ENCODE measurements at regions not wholly inside any gene's neighbourhood (a gene's known extent, or its start where the extent isn't known, plus 50 kb on each side); places are given as distances from the start of the nearest gene placed in this dataset.

GRCh38 chr11:115005663-115006062 is 327.3 kb downstream of the NXPE2 start:
- Histone ChIP-seq H3K9me3 (0 out of 2 replicates have a peak, but pooled peaks cover 3% of the 10 kb centered on the region), H3K4me1 (no peaks in the 10 kb centered on the region), H3K4me3 (ENCODE audit: low read depth, low read length) (no peak overlapping the region), H3K27me3 (replicated peaks; ENCODE audit: control insufficient read depth, insufficient read depth, low read length) (no peaks in the 10 kb centered on the region), H3K36me3 (ENCODE audit: control insufficient read depth, insufficient read depth, low read length) (no peaks in the 10 kb centered on the region)
- no peaks in the 10 kb centered on the region for H3K36me3 Mint-ChIP-seq (ENCODE audit: insufficient read depth, unreplicated experiment)
- no peak overlapping the region for H3K27ac Mint-ChIP-seq (ENCODE audit: unreplicated experiment)
- TF ChIP-seq CTCF (IDR thresholded peaks at IDR 0.05; ENCODE audit: insufficient read depth in 1 of 2, low read depth in 1 of 2, low read length in 1 of 2, severe bottlenecking in 1 of 2, unreplicated experiment in 1 of 2) = no peak
- CTCF ChIA-PET = no interaction called here
- no peak for DNase-seq
- intact Hi-C loops (cut with micrococcal nuclease; ENCODE audit: unreplicated experiment) = no loop called here
- no peaks in the 10 kb centered on the region for H3K9me3 Mint-ChIP-seq (ENCODE audit: unreplicated experiment)
- BruUV-seq (replicated peaks) = no TSS peak
- H3K4me3 Mint-ChIP-seq (ENCODE audit: unreplicated experiment) = no peak overlapping the region
- H3K4me1 Mint-ChIP-seq (ENCODE audit: low read depth, unreplicated experiment) = no peaks in the 10 kb centered on the region
- POLR2A ChIA-PET = no interaction called here
- peaks cover 29% of the 10 kb centered on the region for H3K27me3 Mint-ChIP-seq (ENCODE audit: insufficient read depth, unreplicated experiment)

GRCh38 chr11:115007851-115008250 is 329.5 kb downstream of the NXPE2 start:
- Mint-ChIP-seq H3K4me3 (ENCODE audit: unreplicated experiment) (no peak overlapping the region), H3K27ac (ENCODE audit: unreplicated experiment) (no peak overlapping the region), H3K27me3 (ENCODE audit: insufficient read depth, unreplicated experiment) (peaks cover 29% of the 10 kb centered on the region), H3K4me1 (ENCODE audit: low read depth, unreplicated experiment) (no peaks in the 10 kb centered on the region), H3K9me3 (ENCODE audit: unreplicated experiment) (no peaks in the 10 kb centered on the region), H3K36me3 (ENCODE audit: insufficient read depth, unreplicated experiment) (no peaks in the 10 kb centered on the region)
- CTCF ChIA-PET = no interaction called here
- no peaks in the 10 kb centered on the region for H3K4me1 ChIP-seq
- intact Hi-C loops (cut with micrococcal nuclease; ENCODE audit: unreplicated experiment) = no loop called here
- no peaks in the 10 kb centered on the region for H3K36me3 ChIP-seq (ENCODE audit: control insufficient read depth, insufficient read depth, low read length)
- no peak overlapping the region for H3K4me3 ChIP-seq (ENCODE audit: low read depth, low read length)
- no peak for TF ChIP-seq CTCF (IDR thresholded peaks at IDR 0.05; ENCODE audit: insufficient read depth in 1 of 2, low read depth in 1 of 2, low read length in 1 of 2, severe bottlenecking in 1 of 2, unreplicated experiment in 1 of 2)
- DNase-seq = no peak
- POLR2A ChIA-PET = no interaction called here
- H3K27me3 ChIP-seq (replicated peaks; ENCODE audit: control insufficient read depth, insufficient read depth, low read length) = no peaks in the 10 kb centered on the region
- BruUV-seq (replicated peaks) = no TSS peak
- 0 out of 2 replicates have a peak, but pooled peaks cover 3% of the 10 kb centered on the region for H3K9me3 ChIP-seq

- BruUV-seq (replicated peaks) = no TSS peak
- Mint-ChIP-seq H3K4me1 (ENCODE audit: low read depth, unreplicated experiment) (no peaks in the 10 kb centered on the region), H3K27ac (ENCODE audit: unreplicated experiment) (no peak overlapping the region), H3K9me3 (ENCODE audit: unreplicated experiment) (peaks cover 8% of the 10 kb centered on the region), H3K4me3 (ENCODE audit: unreplicated experiment) (no peak overlapping the region), H3K27me3 (ENCODE audit: insufficient read depth, unreplicated experiment) (peaks cover 22% of the 10 kb centered on the region), H3K36me3 (ENCODE audit: insufficient read depth, unreplicated experiment) (no peaks in the 10 kb centered on the region)
- DNase-seq = no peak
- H3K27me3 ChIP-seq (replicated peaks; ENCODE audit: control insufficient read depth, insufficient read depth, low read length) = no peaks in the 10 kb centered on the region
- intact Hi-C loops (cut with micrococcal nuclease; ENCODE audit: unreplicated experiment) = no loop called here
- H3K9me3 ChIP-seq = no peaks in the 10 kb centered on the region
- no peaks in the 10 kb centered on the region for H3K4me1 ChIP-seq
- ChIA-PET CTCF (no interaction called here), POLR2A (no interaction called here)
- TF ChIP-seq CTCF (IDR thresholded peaks at IDR 0.05; ENCODE audit: insufficient read depth in 1 of 2, low read depth in 1 of 2, low read length in 1 of 2, severe bottlenecking in 1 of 2, unreplicated experiment in 1 of 2) = no peak
- no peak overlapping the region for H3K4me3 ChIP-seq (ENCODE audit: low read depth, low read length)
- H3K36me3 ChIP-seq (ENCODE audit: control insufficient read depth, insufficient read depth, low read length) = no peaks in the 10 kb centered on the region
Observed at GRCh38 chr11:115008799-115009198, 330.5 kb downstream of the NXPE2 start.

Data from Caco-2 (cell line).